H4 (cell line): ENCODE measurements at regions not wholly inside any gene's neighbourhood (a gene's known extent, or its start where the extent isn't known, plus 50 kb on each side); places are given as distances from the start of the nearest gene placed in this dataset.
"Not testable (repeated sequence)": the region's sequence is repeated elsewhere in the genome, so short reads cannot be mapped to it uniquely, and the experiment has no call there.

Experiments
- DNase-seq: peaks from one replicate; pipeline ENCODE4 v3.0.0-alpha.2; 2015; ENCODE audit warnings: low spot score

GRCh38 chr2:16221461-16222010 lies 281.2 kb downstream of the MYCN start:
- DNase-seq, result no peak

GRCh38 chr2:16219292-16219975 lies 279.1 kb downstream of the MYCN start:
- DNase-seq, result no peak

- DNase-seq, result no peak
These were observed 278.3 kb downstream of the MYCN start for GRCh38 chr2:16218625-16219024.

- DNase-seq, result no peak
These were observed 277.8 kb downstream of the MYCN start for GRCh38 chr2:16218161-16218560.

GRCh38 chr2:16217741-16218140 lies 277.4 kb downstream of the MYCN start:
- DNase-seq, result not testable (repeated sequence)

- no peak for DNase-seq
These were observed 276.9 kb downstream of the MYCN start for GRCh38 chr2:16217291-16217690.

GRCh38 chr2:16216558-16216945 lies 276.2 kb downstream of the MYCN start:
- DNase-seq, result no peak

- DNase-seq, result no peak
These were observed 275.7 kb downstream of the MYCN start for GRCh38 chr2:16215902-16216557.

GRCh38 chr2:16214861-16215260 lies 274.5 kb downstream of the MYCN start:
- no peak for DNase-seq

GRCh38 chr2:16214391-16214790 lies 274.0 kb downstream of the MYCN start:
- no peak for DNase-seq

- no peak for DNase-seq
These were observed 272.0 kb downstream of the MYCN start for GRCh38 chr2:16212321-16212720.

- no peak for DNase-seq
These were observed 271.0 kb downstream of the MYCN start for GRCh38 chr2:16211341-16211740.

- no peak for DNase-seq
These were observed 270.5 kb downstream of the MYCN start for GRCh38 chr2:16210841-16211240.

- no peak for DNase-seq
These were observed 269.4 kb downstream of the MYCN start for GRCh38 chr2:16209799-16210198.

GRCh38 chr2:16208921-16209320 lies 268.6 kb downstream of the MYCN start:
- no peak for DNase-seq

- DNase-seq, result no peak
These were observed 268.0 kb downstream of the MYCN start for GRCh38 chr2:16208241-16208797.

- DNase-seq, result no peak
These were observed 267.3 kb downstream of the MYCN start for GRCh38 chr2:16207611-16208010.

GRCh38 chr2:16207151-16207550 lies 266.8 kb downstream of the MYCN start:
- DNase-seq, result no peak

GRCh38 chr2:16206191-16206944 lies 266.0 kb downstream of the MYCN start:
- no peak for DNase-seq

GRCh38 chr2:16205631-16206030 lies 265.3 kb downstream of the MYCN start:
- no peak for DNase-seq

- DNase-seq, result no peak
These were observed 264.7 kb downstream of the MYCN start for GRCh38 chr2:16204886-16205620.

- no peak for DNase-seq
These were observed 263.9 kb downstream of the MYCN start for GRCh38 chr2:16204251-16204650.
